ENCODE measurements at regions not wholly inside any gene's neighbourhood (a gene's known extent, or its start where the extent isn't known, plus 50 kb on each side); places are given as distances from the start of the nearest gene placed in this dataset.
A peak's percentile ranks its signal among the peaks of the same experiment; 100 is the strongest.
"Not testable (repeated sequence)": the region's sequence is repeated elsewhere in the genome, so short reads cannot be mapped to it uniquely, and the experiment has no call there.

- no peak for DNase-seq
These were observed 387.5 kb downstream of the RPS24 start for GRCh38 chr10:78420946-78421735.

GRCh38 chr10:78424050-78424449, 390.4 kb downstream of the RPS24 start:
- not testable (repeated sequence) for DNase-seq

GRCh38 chr10:78424723-78425122, 391.1 kb downstream of the RPS24 start:
- no peak for DNase-seq

GRCh38 chr10:78426181-78426580, 392.5 kb downstream of the RPS24 start:
- DNase-seq, result no peak

- no peak for DNase-seq
These were observed 393.9 kb downstream of the RPS24 start for GRCh38 chr10:78427497-78428031.

DNA sequence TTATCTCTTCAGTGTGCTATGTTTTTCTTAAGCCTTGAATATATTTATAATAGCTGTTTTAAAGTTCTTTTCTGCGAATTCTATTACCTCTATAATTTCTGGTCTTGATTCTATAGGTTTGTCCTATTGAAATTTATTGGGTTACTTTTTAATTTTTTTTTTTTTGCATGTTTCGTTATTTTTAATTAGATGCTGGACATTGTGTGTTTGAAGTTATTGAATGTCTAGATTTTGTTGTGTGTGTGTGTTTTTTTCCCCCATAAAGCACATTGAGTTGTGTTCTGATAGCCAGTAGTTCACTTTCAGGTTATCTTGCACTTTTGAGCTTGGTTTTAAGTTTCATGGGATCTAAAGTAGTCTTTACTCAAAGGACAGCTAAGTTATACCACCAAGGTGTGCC, 394.9 kb downstream of the RPS24 start:
- no peak for DNase-seq

DNA sequence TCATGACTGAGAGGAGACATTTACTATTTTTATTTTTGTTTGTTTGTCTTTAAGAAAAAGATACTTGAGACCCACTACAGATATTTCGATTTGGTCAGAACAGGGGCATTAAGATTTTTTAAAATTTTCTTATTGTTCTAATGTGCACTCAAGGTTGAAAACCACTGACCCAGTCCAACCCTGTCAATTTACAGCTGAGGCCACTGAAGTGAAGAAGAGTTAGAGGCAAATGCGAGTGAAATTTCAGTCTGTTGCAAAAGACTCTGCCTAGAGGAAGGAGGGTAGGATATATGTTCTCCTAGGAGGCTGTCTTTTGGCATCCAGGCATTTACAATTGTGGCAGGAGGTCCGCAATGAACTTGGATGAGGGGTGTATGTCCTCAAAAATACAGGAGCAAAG, 396.3 kb downstream of the RPS24 start:
- no peak for DNase-seq

GRCh38 chr10:78432583-78432982, 398.9 kb downstream of the RPS24 start:
- DNase-seq, result no peak

- peak; percentile 36 for DNase-seq
These were observed 399.5 kb downstream of the RPS24 start for GRCh38 chr10:78433076-78433595.

- peak; percentile 83 for DNase-seq
These were observed 400.3 kb downstream of the RPS24 start for GRCh38 chr10:78433766-78434535.

GRCh38 chr10:78434886-78435285, 401.2 kb downstream of the RPS24 start:
- no peak for DNase-seq

- DNase-seq, result no peak
These were observed 402.0 kb downstream of the RPS24 start for GRCh38 chr10:78435484-78436221.

DNA sequence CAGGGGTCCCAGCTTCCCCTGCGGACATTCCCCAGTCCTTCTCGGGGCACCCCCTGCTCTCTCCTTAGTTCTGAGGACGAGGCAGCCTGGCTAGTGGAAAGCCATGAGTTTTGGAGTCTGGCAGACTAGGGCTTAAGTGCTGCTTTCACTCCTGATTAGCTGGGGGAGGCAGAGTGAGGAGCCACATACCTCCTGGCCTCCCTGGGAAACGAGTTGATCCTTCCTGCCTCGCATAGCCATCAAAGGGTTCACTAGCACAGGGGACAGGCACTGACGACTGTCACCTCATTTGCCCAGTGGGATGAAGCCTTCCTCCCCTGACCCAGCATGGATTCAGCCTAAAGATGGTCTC, 402.5 kb downstream of the RPS24 start:
- DNase-seq, result no peak

DNA sequence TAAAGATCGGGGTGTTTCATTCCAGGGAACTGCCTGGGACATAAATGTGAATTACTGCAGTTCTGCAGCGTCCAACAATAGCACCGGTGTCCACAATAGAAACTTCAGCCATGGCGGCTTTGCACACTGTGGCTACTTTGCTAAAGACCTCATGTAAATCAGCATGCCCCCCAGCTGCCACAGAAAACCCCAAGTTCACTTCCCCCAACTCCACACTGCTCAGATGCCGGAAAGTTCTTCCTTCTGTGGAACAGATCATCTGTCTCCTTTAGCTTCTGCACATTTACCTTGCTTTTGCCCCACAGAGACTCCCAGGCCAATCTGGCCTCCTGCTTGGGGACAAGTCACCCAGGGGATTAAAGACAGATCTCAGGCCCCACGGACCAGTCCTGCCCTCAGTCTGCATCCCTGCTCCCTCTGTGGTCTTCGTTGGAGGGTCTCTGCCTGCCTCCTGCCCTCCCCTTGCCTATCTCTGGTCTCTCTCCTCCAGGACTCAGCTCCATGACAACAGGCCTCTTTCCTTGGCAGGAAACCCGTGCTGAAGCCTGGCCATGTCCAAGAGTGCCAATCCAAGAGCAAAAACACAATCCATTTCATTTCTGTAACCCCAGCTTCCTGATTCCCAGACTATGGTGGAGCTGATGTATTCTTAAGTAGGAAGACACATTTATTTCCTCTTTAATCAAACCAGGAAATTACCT, 403.2 kb downstream of the RPS24 start:
- no peak for DNase-seq

- no peak for DNase-seq
These were observed 403.7 kb downstream of the RPS24 start for GRCh38 chr10:78437407-78437768.

DNA sequence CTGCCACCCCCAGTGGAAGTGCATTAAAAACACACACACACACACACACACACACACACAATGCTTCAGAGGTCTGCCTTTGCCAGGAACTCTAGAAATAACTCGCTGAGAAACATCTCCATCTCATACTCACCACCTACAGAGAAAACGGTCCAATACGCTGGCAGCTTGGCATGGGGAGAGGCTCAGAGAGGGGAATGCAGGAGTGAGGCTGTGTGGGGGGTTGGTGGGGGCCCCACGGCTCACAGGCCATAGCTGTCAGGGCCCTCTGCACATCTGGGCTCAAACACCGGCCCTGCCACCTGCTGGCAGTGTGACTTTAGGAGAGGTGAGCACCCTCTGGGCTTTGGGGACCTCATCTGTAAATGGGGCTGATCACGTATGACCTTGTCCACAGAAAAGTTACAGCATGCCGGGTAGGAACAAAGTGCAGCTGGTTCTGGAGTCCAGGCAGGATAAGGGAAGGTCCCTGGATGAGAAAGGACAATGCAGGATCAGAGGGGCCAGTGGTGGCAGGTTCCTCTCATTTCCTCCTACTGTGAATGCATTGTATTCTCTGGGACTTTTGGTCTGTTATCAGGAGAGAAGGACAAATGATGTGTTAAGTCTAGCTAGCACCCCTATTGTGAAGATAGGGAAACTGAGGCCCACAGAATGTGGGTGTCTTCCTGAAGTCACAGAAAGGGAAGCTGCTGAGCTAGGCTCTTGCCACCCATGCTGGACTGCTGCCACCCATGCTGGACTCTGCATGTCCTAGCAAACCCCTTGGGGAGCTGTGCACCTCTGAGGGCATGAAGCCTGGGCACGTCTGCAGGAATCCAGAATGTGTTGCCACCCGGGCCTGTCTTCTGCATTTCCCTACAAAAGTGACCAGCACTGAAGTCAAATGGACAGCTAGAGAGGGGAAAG, 404.6 kb downstream of the RPS24 start:
- no peak for DNase-seq

DNA sequence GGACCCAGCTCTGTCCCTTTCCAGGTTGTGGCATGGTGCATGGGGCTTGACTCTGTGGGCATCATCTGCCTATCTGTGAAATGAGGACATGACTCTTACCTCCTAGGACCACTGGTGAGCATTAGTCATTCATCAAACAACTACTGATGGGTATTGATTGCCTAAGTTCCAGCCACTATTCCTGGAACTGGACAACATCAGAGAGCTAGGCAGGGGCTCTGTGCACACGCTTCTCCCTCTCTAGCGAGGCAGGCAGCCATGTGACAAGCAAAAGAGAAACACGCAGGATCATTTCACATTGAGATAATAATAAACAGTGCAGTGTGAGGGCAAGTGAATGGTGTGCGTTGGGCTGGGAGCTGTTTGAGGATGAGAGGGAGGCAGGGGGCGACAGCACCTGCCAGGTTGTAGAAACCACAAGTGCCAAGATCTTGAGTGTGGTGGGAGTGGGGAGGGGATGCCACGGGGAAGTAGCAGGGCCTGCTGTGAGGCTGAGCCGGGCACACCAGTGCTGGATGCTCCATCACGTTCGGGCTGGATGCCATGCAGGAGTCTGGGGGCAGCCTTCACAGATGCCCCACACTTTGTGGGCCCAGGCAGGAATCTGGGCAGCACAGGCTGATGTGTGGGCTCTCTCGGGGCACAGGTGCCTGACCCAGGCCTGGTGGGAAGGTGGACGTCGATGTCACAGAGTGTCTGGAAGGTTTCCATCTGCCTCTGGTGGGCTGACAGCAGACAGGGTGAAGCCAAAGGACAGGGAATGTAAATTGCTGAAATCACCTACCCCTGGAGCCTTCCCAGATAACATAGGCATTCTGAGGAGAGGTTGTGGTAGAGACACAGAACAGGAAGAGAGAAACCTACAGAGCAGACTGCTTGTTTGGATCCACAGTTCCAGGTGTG, 405.5 kb downstream of the RPS24 start:
- no peak for DNase-seq

DNA sequence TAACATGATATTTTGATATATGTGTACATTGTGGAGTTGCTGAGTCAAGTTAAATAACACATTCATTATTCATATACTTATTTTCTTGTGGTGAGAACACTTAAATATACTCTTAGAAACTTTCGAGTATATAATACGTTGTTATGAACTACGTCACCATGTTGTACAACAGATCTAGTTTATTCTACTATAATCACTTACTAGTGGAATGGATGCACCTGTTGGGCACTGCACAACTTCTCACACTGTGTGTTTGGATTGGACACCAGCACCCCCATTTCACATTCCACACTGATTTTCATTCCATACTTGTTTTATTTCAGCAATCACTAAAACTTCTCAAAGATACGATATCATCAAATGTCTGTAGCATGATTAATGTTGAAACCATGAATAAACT, 407.3 kb downstream of the RPS24 start:
- no peak for DNase-seq

DNA sequence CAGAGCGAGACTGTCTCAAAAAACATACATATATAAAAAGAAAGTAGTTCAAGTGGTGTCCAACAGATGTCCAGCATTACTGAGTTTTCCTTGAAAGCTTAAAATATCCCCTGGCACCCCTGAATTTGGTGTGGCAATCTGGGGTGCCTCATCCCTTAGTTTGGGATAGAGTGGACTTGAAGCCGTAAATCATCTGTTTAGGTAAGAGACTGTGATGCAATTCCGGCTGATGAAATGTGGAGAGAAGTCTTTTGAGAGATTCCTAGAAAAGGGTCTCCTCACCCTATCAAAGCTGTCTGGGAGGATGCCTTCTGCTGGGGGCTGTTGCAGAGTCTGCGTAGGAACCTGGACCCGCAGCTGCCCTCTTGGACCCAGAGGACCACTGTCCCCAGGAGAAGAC, 408.0 kb downstream of the RPS24 start:
- DNase-seq, result no peak

DNA sequence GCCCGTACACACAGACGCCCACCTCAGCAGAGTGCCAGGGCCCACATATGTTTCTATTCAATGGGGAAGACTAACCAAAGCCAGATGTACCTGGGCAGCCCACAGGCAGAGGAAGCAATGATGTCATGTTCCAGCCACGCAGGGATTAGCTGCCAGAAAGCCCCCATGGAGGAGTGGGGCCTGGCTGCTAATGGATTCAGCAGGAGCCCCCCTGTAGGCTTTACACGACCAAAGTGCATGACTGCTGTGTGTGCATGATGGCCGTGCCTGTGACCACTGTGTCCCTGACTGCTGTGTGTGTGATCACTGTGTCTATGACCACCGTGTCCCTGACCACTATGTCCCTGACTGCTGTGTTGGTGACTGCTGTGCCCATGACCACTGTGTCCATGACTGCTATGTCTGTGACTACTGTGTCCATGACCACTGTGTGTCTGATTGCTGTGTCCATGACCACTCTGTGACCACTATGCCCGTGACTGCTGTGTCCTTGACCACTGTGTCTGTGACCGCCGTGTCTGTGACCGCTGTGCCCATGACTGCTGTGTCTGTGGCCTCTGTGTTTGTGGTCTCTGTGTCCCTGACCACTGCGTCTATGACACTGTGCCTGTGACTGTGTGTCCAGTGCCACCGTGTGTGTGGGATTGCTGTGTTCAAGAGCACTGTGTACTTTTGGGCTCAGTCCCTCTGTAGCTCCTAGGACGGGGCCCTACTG, 409.3 kb downstream of the RPS24 start:
- no peak for DNase-seq
